ENCODE measurements at regions not wholly inside any gene's neighbourhood (a gene's known extent, or its start where the extent isn't known, plus 50 kb on each side); places are given as distances from the start of the nearest gene placed in this dataset.

- TF ChIP-seq SMC3 (conservative IDR thresholded peaks at IDR 0.05; ENCODE audit: poor library complexity) (no peak), EZH2 (IDR thresholded peaks at IDR 0.05; ENCODE audit: borderline replicate concordance, insufficient read depth, low read length, poor library complexity, severe bottlenecking) (no peak), POLR2AphosphoS5 (IDR thresholded peaks at IDR 0.05) (no peak), CTCF (IDR thresholded peaks at IDR 0.05; ENCODE audit: poor library complexity, severe bottlenecking) (no peak), MXI1 (conservative IDR thresholded peaks at IDR 0.05; ENCODE audit: poor library complexity, severe bottlenecking) (no peak), RAD21 (conservative IDR thresholded peaks at IDR 0.05) (no peak), TAF1 (IDR thresholded peaks at IDR 0.05; ENCODE audit: low read depth) (no peak), EP300 (conservative IDR thresholded peaks at IDR 0.05; ENCODE audit: poor library complexity, severe bottlenecking) (no peak), REST (IDR thresholded peaks at IDR 0.05; ENCODE audit: borderline replicate concordance) (no peak)
- no peak overlapping the region for H3K27ac ChIP-seq (ENCODE audit: low read length)
- H3K9me2 ChIP-seq (ENCODE audit: insufficient read depth, low read length) = no peaks in the 10 kb centered on the region
- no peaks in the 10 kb centered on the region for H3F3A ChIP-seq (ENCODE audit: insufficient read depth, low read length, poor library complexity, severe bottlenecking)
- no peaks in the 10 kb centered on the region for H3K9me3 ChIP-seq (ENCODE audit: low read length)
- no peak overlapping the region for H2AFZ ChIP-seq (ENCODE audit: low read depth, low read length)
- H3K79me2 ChIP-seq (replicated peaks; ENCODE audit: insufficient read depth, low read length) = no peaks in the 10 kb centered on the region
- no peaks in the 10 kb centered on the region for H4K20me1 ChIP-seq (ENCODE audit: insufficient read depth)
- H3K9ac ChIP-seq (ENCODE audit: low read length) = no peak overlapping the region
- H3K4me3 ChIP-seq (ENCODE audit: low read length) = no peak overlapping the region
- no peak overlapping the region for H3K4me2 ChIP-seq (ENCODE audit: low read length)
- no peaks in the 10 kb centered on the region for H3K27me3 ChIP-seq (ENCODE audit: insufficient read depth, low read depth, low read length)
- no peaks in the 10 kb centered on the region for H3K36me3 ChIP-seq (ENCODE audit: insufficient read depth, low read length)
Measured at GRCh38 chr14:71382315-71382714, 475.1 kb downstream of the PCNX1 start.

- Histone ChIP-seq H3K9ac (ENCODE audit: low read length) (no peak overlapping the region), H3K9me3 (ENCODE audit: low read length) (no peaks in the 10 kb centered on the region), H3K36me3 (ENCODE audit: insufficient read depth, low read length) (no peaks in the 10 kb centered on the region), H3K27me3 (ENCODE audit: insufficient read depth, low read depth, low read length) (no peaks in the 10 kb centered on the region), H3K4me3 (ENCODE audit: low read length) (no peak overlapping the region), H3K79me2 (replicated peaks; ENCODE audit: insufficient read depth, low read length) (no peaks in the 10 kb centered on the region), H3F3A (ENCODE audit: insufficient read depth, low read length, poor library complexity, severe bottlenecking) (no peaks in the 10 kb centered on the region), H3K4me2 (ENCODE audit: low read length) (no peak overlapping the region), H4K20me1 (ENCODE audit: insufficient read depth) (no peaks in the 10 kb centered on the region), H3K27ac (ENCODE audit: low read length) (no peak overlapping the region), H3K9me2 (ENCODE audit: insufficient read depth, low read length) (no peaks in the 10 kb centered on the region), H2AFZ (ENCODE audit: low read depth, low read length) (no peak overlapping the region)
- TF ChIP-seq POLR2AphosphoS5 (IDR thresholded peaks at IDR 0.05) (no peak), TAF1 (IDR thresholded peaks at IDR 0.05; ENCODE audit: low read depth) (no peak), CTCF (IDR thresholded peaks at IDR 0.05; ENCODE audit: poor library complexity, severe bottlenecking) (no peak), MXI1 (conservative IDR thresholded peaks at IDR 0.05; ENCODE audit: poor library complexity, severe bottlenecking) (no peak), RAD21 (conservative IDR thresholded peaks at IDR 0.05) (no peak), REST (IDR thresholded peaks at IDR 0.05; ENCODE audit: borderline replicate concordance) (no peak), SMC3 (conservative IDR thresholded peaks at IDR 0.05; ENCODE audit: poor library complexity) (no peak)
Measured at GRCh38 chr14:71383510-71383909, 476.3 kb downstream of the PCNX1 start.
